ENCODE measurements at regions not wholly inside any gene's neighbourhood (a gene's known extent, or its start where the extent isn't known, plus 50 kb on each side); places are given as distances from the start of the nearest gene placed in this dataset.

DNA sequence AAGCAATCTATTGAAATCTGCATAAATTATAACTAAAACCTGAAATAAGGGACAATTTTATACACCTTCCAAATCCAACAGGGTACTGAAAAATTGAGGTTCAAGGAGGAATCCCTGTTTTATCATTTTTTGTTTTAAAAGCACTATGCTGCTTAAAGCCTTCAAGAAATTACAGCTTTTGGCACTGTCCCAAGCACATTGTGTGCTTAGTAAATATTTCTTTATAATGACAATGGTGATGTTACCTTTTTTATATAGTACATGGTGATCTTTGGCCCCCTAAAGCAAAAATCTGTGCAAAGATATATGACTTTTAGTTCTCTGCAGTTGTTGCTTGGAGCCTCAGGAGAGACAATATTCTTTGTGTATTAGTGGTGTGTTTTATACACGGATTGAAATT is 71.6 kb upstream of the EFEMP1 start:
- in situ Hi-C loops (cut with MboI) (no loop called here), intact Hi-C loops (cut with micrococcal nuclease; ENCODE audit: unreplicated experiment) (no loop called here)
- Histone ChIP-seq H3K36me3 (ENCODE audit: control insufficient read depth in 2 of 2, insufficient read depth in 2 of 2, low read length in 1 of 2) (no peaks in the 10 kb centered on the region), H3K4me2 (ENCODE audit: control insufficient read depth, insufficient read depth) (no peak overlapping the region), H4K20me1 (ENCODE audit: control insufficient read depth, insufficient read depth) (no peaks in the 10 kb centered on the region), H3K79me2 (ENCODE audit: control insufficient read depth, insufficient read depth, low read length) (no peaks in the 10 kb centered on the region), H3K27ac (ENCODE audit: control insufficient read depth, insufficient read depth) (no peak overlapping the region), H2AFZ (ENCODE audit: control insufficient read depth, low read depth, low read length) (no peak overlapping the region), H3K9me3 (replicated peaks; ENCODE audit: control insufficient read depth, insufficient read depth, low read length) (no peaks in the 10 kb centered on the region), H3K27me3 (replicated peaks in 1 of 2; ENCODE audit: control insufficient read depth in 2 of 2, insufficient read depth in 2 of 2, low read length in 1 of 2) (peaks cover 0 to 2% of the 10 kb centered on the region in 2 experiments; a peak in 1 of 4 replicates), H3K4me1 (ENCODE audit: control insufficient read depth, insufficient read depth, low read length) (no peaks in the 10 kb centered on the region), H3K9ac (ENCODE audit: control insufficient read depth, insufficient read depth, low read length) (no peak overlapping the region), H3K4me3 (no peak overlapping the region)
- 4% methylated on average over 1 of the region's 1 CpG for WGBS (ENCODE audit: insufficient coverage, insufficient replicate concordance, low lambda C conversion rate, missing lambda C conversion rate)
- ChIA-PET POLR2A (no interaction called here), CTCF (no interaction called here), SMC1A (ENCODE audit: uncharacterized antibody, unreplicated experiment) (no interaction called here), RAD21 (ENCODE audit: unreplicated experiment) (no interaction called here)
- TF ChIP-seq IRF4 (IDR thresholded peaks at IDR 0.05; ENCODE audit: low read depth, low read length) = no peak
- TF ChIP-seq ZBED1 (IDR thresholded peaks at IDR 0.05; ENCODE audit: borderline replicate concordance) = no peak
- no peak for TF ChIP-seq TCF7 (IDR thresholded peaks at IDR 0.05; ENCODE audit: borderline replicate concordance)
- TF ChIP-seq MEF2A (IDR thresholded peaks at IDR 0.05; ENCODE audit: insufficient read depth, low read depth, low read length) = no peak
- no peak for TF ChIP-seq TBL1XR1 (IDR thresholded peaks at IDR 0.05; ENCODE audit: low read depth, low read length)
- TF ChIP-seq ESRRA (IDR thresholded peaks at IDR 0.05; ENCODE audit: low read length) = no peak
- TF ChIP-seq EED (IDR thresholded peaks at IDR 0.05; ENCODE audit: low read depth) = no peak
- TF ChIP-seq POLR2A (IDR thresholded peaks at IDR 0.05; ENCODE audit: low read depth, low read length) = no peak
- TF ChIP-seq, protein P1, sequence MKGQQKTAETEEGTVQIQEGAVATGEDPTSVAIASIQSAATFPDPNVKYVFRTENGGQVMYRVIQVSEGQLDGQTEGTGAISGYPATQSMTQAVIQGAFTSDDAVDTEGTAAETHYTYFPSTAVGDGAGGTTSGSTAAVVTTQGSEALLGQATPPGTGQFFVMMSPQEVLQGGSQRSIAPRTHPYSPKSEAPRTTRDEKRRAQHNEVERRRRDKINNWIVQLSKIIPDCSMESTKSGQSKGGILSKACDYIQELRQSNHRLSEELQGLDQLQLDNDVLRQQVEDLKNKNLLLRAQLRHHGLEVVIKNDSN (IDR thresholded peaks at IDR 0.05; ENCODE audit: borderline replicate concordance, extremely low read length, insufficient read depth, low read depth, low read length) = no peak
- TF ChIP-seq, protein P2, sequence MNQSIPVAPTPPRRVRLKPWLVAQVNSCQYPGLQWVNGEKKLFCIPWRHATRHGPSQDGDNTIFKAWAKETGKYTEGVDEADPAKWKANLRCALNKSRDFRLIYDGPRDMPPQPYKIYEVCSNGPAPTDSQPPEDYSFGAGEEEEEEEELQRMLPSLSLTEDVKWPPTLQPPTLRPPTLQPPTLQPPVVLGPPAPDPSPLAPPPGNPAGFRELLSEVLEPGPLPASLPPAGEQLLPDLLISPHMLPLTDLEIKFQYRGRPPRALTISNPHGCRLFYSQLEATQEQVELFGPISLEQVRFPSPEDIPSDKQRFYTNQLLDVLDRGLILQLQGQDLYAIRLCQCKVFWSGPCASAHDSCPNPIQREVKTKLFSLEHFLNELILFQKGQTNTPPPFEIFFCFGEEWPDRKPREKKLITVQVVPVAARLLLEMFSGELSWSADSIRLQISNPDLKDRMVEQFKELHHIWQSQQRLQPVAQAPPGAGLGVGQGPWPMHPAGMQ (IDR thresholded peaks at IDR 0.05; ENCODE audit: borderline replicate concordance) = no peak
- no peak for TF ChIP-seq BACH1 (IDR thresholded peaks at IDR 0.05; ENCODE audit: borderline replicate concordance)
- no peak for TF ChIP-seq RUNX3 (IDR thresholded peaks at IDR 0.05; ENCODE audit: low read length)
- TF ChIP-seq HDAC6 (IDR thresholded peaks at IDR 0.05; ENCODE audit: unreplicated experiment) = no peak
- ATAC-seq (no peak), FAIRE-seq (no peak), DNase-seq (ENCODE audit: low read depth, low spot score) (no peak)
- no TSS peak for BruUV-seq (replicated peaks)

Measured in GM12878 (cell line).